ENCODE measurements at regions not wholly inside any gene's neighbourhood (a gene's known extent, or its start where the extent isn't known, plus 50 kb on each side); places are given as distances from the start of the nearest gene placed in this dataset.
"Not testable (repeated sequence)": the region's sequence is repeated elsewhere in the genome, so short reads cannot be mapped to it uniquely, and the experiment has no call there.

DNA sequence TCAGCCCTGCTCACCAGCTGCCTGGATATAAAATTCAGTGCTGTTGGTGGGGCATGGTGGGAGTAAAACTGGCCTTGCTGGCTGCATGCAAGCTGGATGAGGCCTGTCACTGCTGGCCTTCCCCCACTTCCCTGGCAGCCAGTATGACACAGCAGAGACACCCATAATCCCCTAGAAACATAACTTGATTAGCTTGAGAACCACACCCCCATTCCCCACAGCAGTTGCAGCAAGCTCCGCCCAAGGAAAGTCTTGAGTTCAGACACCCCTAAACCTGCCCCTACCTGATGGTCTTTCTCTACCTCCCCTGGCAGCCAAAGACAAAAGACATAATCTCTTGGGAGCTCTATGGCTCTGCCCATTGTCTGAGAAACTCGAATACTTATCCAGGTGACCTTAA lies 405.1 kb upstream of the NECTIN3 start:
- Histone ChIP-seq H3K27me3 (ENCODE audit: control insufficient read depth, insufficient read depth, low read length) (no peaks in the 10 kb centered on the region), H3K36me3 (ENCODE audit: control insufficient read depth, insufficient read depth, low read length) (peaks cover 3% of the 10 kb centered on the region), H3K4me1 (ENCODE audit: control insufficient read depth, insufficient read depth, low read length) (no peaks in the 10 kb centered on the region), H3K9me3 (ENCODE audit: control insufficient read depth, insufficient read depth, low read depth, low read length) (peaks cover 55% of the 10 kb centered on the region), H3K4me3 (ENCODE audit: low read depth, low read length) (no peak overlapping the region), H3K27ac (ENCODE audit: low read depth, low read length) (no peak overlapping the region), H3K9ac (ENCODE audit: low read length) (no peak overlapping the region)

DNA sequence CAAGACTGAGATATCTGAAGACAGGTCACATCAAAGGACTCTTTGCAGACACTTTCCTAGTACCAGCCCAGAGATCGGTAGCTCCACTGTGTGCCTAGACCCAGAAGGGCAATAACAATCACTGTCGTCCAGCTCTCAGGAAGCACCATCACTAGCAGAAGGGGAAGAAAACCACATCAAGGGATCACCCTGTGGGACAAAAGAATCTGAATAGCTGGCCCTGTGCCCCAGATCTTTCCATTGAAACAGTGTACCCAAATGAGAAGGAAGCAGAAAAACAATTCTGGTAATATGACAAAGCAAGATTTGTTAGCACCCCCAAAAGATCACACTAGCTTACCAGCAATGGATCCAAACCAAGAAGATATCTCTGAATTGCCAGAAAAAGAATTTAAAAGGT lies 404.4 kb upstream of the NECTIN3 start:
- Histone ChIP-seq H3K9me3 (ENCODE audit: control insufficient read depth, insufficient read depth, low read depth, low read length) (peaks cover 56% of the 10 kb centered on the region), H3K27me3 (ENCODE audit: control insufficient read depth, insufficient read depth, low read length) (no peaks in the 10 kb centered on the region), H3K27ac (ENCODE audit: low read depth, low read length) (no peak overlapping the region), H3K9ac (ENCODE audit: low read length) (no peak overlapping the region), H3K4me3 (ENCODE audit: low read depth, low read length) (no peak overlapping the region), H3K36me3 (ENCODE audit: control insufficient read depth, insufficient read depth, low read length) (peaks cover 3% of the 10 kb centered on the region), H3K4me1 (ENCODE audit: control insufficient read depth, insufficient read depth, low read length) (no peaks in the 10 kb centered on the region)

DNA sequence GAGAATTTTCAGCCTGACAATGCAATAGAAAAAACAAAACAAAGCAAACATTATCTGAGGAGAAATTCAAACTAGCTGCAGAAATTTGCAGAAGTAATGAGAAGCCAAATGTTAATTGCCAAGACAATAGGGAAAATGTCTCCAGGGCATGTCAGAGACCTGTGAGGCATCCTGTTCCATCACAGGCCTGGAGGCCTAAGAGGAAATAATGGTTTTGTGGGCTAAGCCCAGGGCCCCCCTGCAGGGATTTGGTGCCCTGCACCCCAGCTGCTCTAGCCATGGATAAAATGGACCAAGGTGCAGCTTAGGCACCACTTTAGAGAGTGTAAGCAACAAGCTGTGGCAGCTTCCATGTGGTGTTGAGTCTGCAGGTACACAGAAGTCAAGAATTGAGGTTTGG lies 401.2 kb upstream of the NECTIN3 start:
- H3K4me3 ChIP-seq (ENCODE audit: low read depth, low read length) = no peak overlapping the region
- no peak overlapping the region for H3K9ac ChIP-seq (ENCODE audit: low read length)

DNA sequence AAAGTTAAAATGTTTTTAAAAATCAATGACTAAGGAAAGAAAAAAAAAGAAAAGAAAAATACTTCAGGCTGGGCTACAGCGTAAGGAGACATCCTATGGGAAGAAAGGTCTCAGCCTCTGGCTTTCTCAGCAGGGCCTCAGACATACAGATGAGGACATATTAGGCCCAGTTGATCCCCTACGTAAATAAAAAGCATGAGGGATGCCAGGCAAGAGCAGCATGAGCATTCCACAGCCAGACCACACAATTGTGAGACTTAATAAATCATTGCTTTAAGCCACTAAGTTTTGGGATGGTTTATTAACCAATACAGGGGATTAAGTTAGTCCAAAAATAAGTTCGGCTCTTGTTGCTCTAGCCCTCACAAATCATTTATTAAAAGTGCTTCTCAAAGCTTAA lies 394.1 kb upstream of the NECTIN3 start:
- Histone ChIP-seq H3K36me3 (ENCODE audit: control insufficient read depth, insufficient read depth, low read length) (no peaks in the 10 kb centered on the region), H3K9me3 (ENCODE audit: control insufficient read depth, insufficient read depth, low read depth, low read length) (0 out of 2 replicates have a peak, but pooled peaks cover 6% of the 10 kb centered on the region), H3K27me3 (ENCODE audit: control insufficient read depth, insufficient read depth, low read length) (no peaks in the 10 kb centered on the region), H3K9ac (ENCODE audit: low read length) (no peak overlapping the region), H3K27ac (ENCODE audit: low read depth, low read length) (no peak overlapping the region), H3K4me3 (ENCODE audit: low read depth, low read length) (no peak overlapping the region), H3K4me1 (ENCODE audit: control insufficient read depth, insufficient read depth, low read length) (no peaks in the 10 kb centered on the region; the same call in 1 of the 2 replicates)

More for the DNA sequence above, 401.2 kb upstream of the NECTIN3 start:
- Histone ChIP-seq H3K36me3 (ENCODE audit: control insufficient read depth, insufficient read depth, low read length) (peaks cover 3% of the 10 kb centered on the region), H3K27me3 (ENCODE audit: control insufficient read depth, insufficient read depth, low read length) (no peaks in the 10 kb centered on the region), H3K27ac (ENCODE audit: low read depth, low read length) (no peak overlapping the region), H3K9me3 (ENCODE audit: control insufficient read depth, insufficient read depth, low read depth, low read length) (peaks cover 45% of the 10 kb centered on the region), H3K4me1 (ENCODE audit: control insufficient read depth, insufficient read depth, low read length) (no peaks in the 10 kb centered on the region)

DNA sequence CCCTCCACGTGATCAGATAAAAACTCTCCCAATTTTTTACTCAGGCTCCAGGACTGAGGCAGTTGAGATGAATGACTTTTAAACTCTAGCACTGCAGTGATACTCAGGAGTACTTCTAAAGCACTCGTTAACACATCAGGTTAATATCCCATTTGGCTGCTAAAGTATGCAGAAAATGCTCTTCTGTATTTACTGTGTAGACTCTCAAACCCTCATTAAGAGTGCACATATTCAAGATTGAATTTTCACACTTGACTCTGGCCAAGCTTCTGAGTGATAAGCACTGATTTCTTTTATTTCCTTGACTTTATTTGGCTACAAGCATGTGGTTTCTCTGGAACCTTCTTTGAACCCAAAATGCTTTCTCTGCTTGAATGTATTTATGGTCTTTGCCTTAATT lies 392.3 kb upstream of the NECTIN3 start:
- no peak overlapping the region for H3K4me3 ChIP-seq (ENCODE audit: low read depth, low read length)
- peaks cover 8% of the 10 kb centered on the region; the same call in 1 of the 2 replicates for H3K4me1 ChIP-seq (ENCODE audit: control insufficient read depth, insufficient read depth, low read length)
- no peak overlapping the region for H3K9ac ChIP-seq (ENCODE audit: low read length)
- no peak overlapping the region for H3K27ac ChIP-seq (ENCODE audit: low read depth, low read length)
- no peaks in the 10 kb centered on the region for H3K27me3 ChIP-seq (ENCODE audit: control insufficient read depth, insufficient read depth, low read length)
- H3K36me3 ChIP-seq (ENCODE audit: control insufficient read depth, insufficient read depth, low read length) = no peaks in the 10 kb centered on the region
- 0 out of 2 replicates have a peak, but pooled peaks cover 6% of the 10 kb centered on the region for H3K9me3 ChIP-seq (ENCODE audit: control insufficient read depth, insufficient read depth, low read depth, low read length)

DNA sequence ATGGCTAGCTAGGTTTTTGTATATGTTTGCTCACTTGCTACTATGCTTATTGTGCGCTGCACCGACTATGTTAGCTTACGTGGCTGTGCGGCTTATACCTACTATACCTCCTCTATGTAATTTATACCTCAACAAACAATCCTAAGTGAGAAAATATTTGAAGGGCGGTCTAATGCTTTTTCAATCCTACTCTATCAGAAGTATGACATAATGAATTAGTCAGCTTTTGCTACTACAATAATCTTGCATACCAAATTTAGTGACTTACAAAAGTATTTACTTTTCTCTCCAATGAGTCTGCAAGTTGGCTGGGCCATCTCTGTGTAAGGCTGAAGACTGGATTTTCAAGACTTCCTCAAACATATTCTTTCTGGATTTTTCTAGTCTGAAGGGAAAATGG lies 391.2 kb upstream of the NECTIN3 start:
- H3K36me3 ChIP-seq (ENCODE audit: control insufficient read depth, insufficient read depth, low read length) = no peaks in the 10 kb centered on the region

DNA sequence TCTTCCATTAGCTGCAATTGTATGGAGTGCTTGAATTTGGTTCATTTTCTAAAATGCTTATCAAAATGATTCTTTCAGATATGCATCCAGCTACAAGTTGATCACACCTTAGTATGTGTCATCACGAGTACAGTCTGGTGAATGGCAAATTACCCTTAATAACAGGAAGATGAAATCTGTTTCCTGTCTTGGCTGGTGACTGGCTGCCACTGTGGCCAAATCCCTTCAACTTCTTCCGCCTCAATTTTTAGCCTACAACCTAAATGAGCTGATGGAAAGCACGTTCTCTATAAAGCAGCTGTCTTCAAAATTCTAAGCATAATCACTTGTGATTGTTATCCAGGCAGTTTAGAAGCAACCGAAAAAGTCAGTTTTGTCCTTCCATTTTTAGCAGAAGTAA lies 387.1 kb upstream of the NECTIN3 start:
- H3K9me3 ChIP-seq (ENCODE audit: control insufficient read depth, insufficient read depth, low read depth, low read length) = 0 out of 2 replicates have a peak, but pooled peaks cover 2% of the 10 kb centered on the region
- H3K27ac ChIP-seq (ENCODE audit: low read depth, low read length) = peak overlapping the region; percentile 75
- H3K36me3 ChIP-seq (ENCODE audit: control insufficient read depth, insufficient read depth, low read length) = no peaks in the 10 kb centered on the region
- peaks cover 37% of the 10 kb centered on the region for H3K4me1 ChIP-seq (ENCODE audit: control insufficient read depth, insufficient read depth, low read length)
- H3K4me3 ChIP-seq (ENCODE audit: low read depth, low read length) = no peak overlapping the region
- no peak overlapping the region for H3K9ac ChIP-seq (ENCODE audit: low read length)
- H3K27me3 ChIP-seq (ENCODE audit: control insufficient read depth, insufficient read depth, low read length) = no peaks in the 10 kb centered on the region

More for the DNA sequence above, 391.2 kb upstream of the NECTIN3 start:
- no peak overlapping the region for H3K9ac ChIP-seq (ENCODE audit: low read length)
- H3K4me1 ChIP-seq (ENCODE audit: control insufficient read depth, insufficient read depth, low read length) = peaks cover 19% of the 10 kb centered on the region; the same call in 1 of the 2 replicates
- H3K9me3 ChIP-seq (ENCODE audit: control insufficient read depth, insufficient read depth, low read depth, low read length) = 0 out of 2 replicates have a peak, but pooled peaks cover 6% of the 10 kb centered on the region
- H3K4me3 ChIP-seq (ENCODE audit: low read depth, low read length) = no peak overlapping the region
- H3K27me3 ChIP-seq (ENCODE audit: control insufficient read depth, insufficient read depth, low read length) = no peaks in the 10 kb centered on the region
- H3K27ac ChIP-seq (ENCODE audit: low read depth, low read length) = no peak overlapping the region

DNA sequence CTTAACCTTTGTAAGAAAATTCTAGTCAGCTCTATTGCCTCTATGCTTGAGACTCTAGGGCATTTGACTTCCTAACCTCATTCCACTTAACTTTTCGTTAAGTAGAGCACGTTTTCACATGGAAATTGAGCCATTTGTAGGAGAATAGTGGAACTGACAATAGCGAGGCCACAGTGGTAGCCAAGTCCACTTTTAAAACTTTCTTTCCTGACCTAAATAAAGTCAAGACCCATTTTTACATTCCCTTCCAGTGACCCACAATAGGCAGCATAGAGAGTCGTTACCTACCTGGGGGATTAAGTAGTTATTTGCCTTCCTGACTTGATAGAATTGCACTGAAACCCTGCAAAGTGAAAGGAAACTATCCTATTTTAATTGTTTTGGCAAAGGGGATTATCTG lies 386.0 kb upstream of the NECTIN3 start:
- Histone ChIP-seq H3K9ac (ENCODE audit: low read length) (peak overlapping the region; percentile 38), H3K4me1 (ENCODE audit: control insufficient read depth, insufficient read depth, low read length) (peaks cover 37% of the 10 kb centered on the region), H3K27me3 (ENCODE audit: control insufficient read depth, insufficient read depth, low read length) (no peaks in the 10 kb centered on the region), H3K4me3 (ENCODE audit: low read depth, low read length) (peak overlapping the region; percentile 9; the same call in 1 of the 2 replicates), H3K9me3 (ENCODE audit: control insufficient read depth, insufficient read depth, low read depth, low read length) (0 out of 2 replicates have a peak, but pooled peaks cover 2% of the 10 kb centered on the region), H3K27ac (ENCODE audit: low read depth, low read length) (peak overlapping the region; percentile 75), H3K36me3 (ENCODE audit: control insufficient read depth, insufficient read depth, low read length) (no peaks in the 10 kb centered on the region)

DNA sequence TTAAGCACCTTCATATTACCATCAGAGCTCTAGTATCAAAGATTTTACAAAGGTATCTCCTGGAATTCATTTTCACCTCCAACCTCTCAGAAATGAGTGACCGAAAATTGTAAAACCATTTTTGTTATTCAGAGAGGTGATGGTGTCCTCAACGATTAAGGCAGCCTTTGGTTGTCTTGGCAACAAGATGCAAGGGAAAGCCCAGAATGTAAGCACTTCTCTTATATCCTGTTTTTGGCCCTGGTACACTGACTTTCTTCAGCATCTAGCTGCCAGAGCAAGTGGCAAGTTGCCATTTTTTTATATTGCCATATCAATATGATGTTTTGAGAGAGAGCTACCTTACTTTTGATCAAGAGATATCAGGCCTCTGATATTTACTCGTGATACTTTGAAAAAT lies 384.9 kb upstream of the NECTIN3 start:
- no peaks in the 10 kb centered on the region for H3K36me3 ChIP-seq (ENCODE audit: control insufficient read depth, insufficient read depth, low read length)
- no peaks in the 10 kb centered on the region for H3K27me3 ChIP-seq (ENCODE audit: control insufficient read depth, insufficient read depth, low read length)
- H3K4me3 ChIP-seq (ENCODE audit: low read depth, low read length) = no peak overlapping the region
- H3K9me3 ChIP-seq (ENCODE audit: control insufficient read depth, insufficient read depth, low read depth, low read length) = no peaks in the 10 kb centered on the region
- H3K27ac ChIP-seq (ENCODE audit: low read depth, low read length) = peak overlapping the region; percentile 75
- no peak overlapping the region for H3K9ac ChIP-seq (ENCODE audit: low read length)
- peaks cover 37% of the 10 kb centered on the region for H3K4me1 ChIP-seq (ENCODE audit: control insufficient read depth, insufficient read depth, low read length)

DNA sequence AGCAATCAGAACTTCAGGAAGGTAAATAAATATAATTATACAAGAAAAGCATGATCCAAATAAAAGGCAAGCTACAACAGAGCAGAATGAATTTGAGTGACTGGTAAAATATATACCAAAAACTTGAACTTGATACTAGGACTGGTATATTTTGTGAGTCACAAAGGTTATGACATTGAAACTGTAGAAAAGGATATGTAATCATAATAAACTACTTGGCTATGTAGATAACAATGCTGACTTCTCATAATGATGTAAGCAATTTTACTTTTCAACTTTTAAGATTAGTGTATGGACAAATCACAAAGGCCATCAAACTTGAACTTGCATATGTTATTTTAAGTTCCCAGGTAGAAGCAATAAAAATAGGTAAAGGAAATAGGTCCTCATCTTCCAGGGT lies 384.5 kb upstream of the NECTIN3 start:
- Histone ChIP-seq H3K27me3 (ENCODE audit: control insufficient read depth, insufficient read depth, low read length) (no peaks in the 10 kb centered on the region), H3K4me3 (ENCODE audit: low read depth, low read length) (no peak overlapping the region), H3K9me3 (ENCODE audit: control insufficient read depth, insufficient read depth, low read depth, low read length) (no peaks in the 10 kb centered on the region), H3K4me1 (ENCODE audit: control insufficient read depth, insufficient read depth, low read length) (peaks cover 37% of the 10 kb centered on the region), H3K36me3 (ENCODE audit: control insufficient read depth, insufficient read depth, low read length) (no peaks in the 10 kb centered on the region), H3K9ac (ENCODE audit: low read length) (no peak overlapping the region), H3K27ac (ENCODE audit: low read depth, low read length) (peak overlapping the region; percentile 75; the same call in 1 of the 2 replicates)

DNA sequence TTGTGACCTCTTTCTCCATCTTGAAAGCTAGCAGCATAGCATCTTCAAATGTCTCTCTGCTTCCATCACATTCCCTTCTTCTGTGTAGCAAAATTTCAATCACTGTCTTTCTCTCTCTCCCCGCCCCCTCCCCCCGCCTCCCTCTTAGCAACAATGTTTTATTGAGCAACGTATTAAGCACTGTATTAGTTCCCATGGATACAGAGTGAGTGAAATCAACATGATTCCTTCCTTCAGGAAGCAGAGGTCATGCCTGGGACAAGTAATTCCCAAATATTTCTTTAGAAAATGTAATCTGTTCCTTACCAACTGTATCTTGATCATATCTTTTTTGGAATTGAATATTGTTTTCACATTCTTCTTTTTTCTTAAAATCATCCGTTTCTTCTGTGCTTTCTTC lies 373.7 kb upstream of the NECTIN3 start:
- Histone ChIP-seq H3K4me3 (ENCODE audit: low read depth, low read length) (no peak overlapping the region), H3K4me1 (ENCODE audit: control insufficient read depth, insufficient read depth, low read length) (no peaks in the 10 kb centered on the region), H3K9me3 (ENCODE audit: control insufficient read depth, insufficient read depth, low read depth, low read length) (peaks cover 13% of the 10 kb centered on the region; the same call in 1 of the 2 replicates), H3K27ac (ENCODE audit: low read depth, low read length) (no peak overlapping the region), H3K9ac (ENCODE audit: low read length) (no peak overlapping the region), H3K36me3 (ENCODE audit: control insufficient read depth, insufficient read depth, low read length) (no peaks in the 10 kb centered on the region), H3K27me3 (ENCODE audit: control insufficient read depth, insufficient read depth, low read length) (no peaks in the 10 kb centered on the region)

DNA sequence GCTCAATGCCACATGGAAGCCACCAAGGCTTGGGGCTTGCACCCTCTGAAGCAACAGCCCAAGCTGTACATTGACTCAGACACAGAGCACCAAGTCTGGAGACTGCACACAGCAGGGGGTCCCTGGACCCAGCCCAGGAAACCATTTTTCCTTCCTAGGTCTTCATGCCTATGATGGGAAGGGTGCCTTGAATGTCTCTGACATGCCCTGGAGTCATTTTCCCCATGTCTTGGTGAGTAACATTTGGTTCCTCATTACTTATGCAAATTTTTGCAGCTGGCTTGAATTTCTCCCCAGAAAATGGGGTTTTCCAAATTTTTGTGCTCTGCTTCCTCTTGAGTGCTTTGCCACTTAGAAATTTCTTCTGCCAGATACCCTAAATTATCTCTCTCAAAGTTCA lies 367.3 kb upstream of the NECTIN3 start:
- H3K4me3 ChIP-seq (ENCODE audit: low read depth, low read length); H3K27ac ChIP-seq (ENCODE audit: low read depth, low read length); H3K4me1 ChIP-seq (ENCODE audit: control insufficient read depth, insufficient read depth, low read length); H3K27me3 ChIP-seq (ENCODE audit: control insufficient read depth, insufficient read depth, low read length); H3K9ac ChIP-seq (ENCODE audit: low read length); H3K36me3 ChIP-seq (ENCODE audit: control insufficient read depth, insufficient read depth, low read length): not testable (repeated sequence)
- peaks cover 36% of the 10 kb centered on the region for H3K9me3 ChIP-seq (ENCODE audit: control insufficient read depth, insufficient read depth, low read depth, low read length)

Data from HUES6 (cell line).